Stimulated activated CD8-positive, alpha-beta memory T cell treated with anti-CD3 and anti-CD28 coated beads, Interleukin-15, amount 100 ng/mL, for 24 hours (primary cell): ENCODE measurements at regions not wholly inside any gene's neighbourhood (a gene's known extent, or its start where the extent isn't known, plus 50 kb on each side); places are given as distances from the start of the nearest gene placed in this dataset.

Experiments used
- DNase-seq: peaks from one replicate; pipeline ENCODE4 v3.0.0-alpha.2; 2020; ENCODE audit warnings: low read depth

- DNase-seq: no peak
These were observed 329.2 kb upstream of the ZMIZ1 start for GRCh38 chr10:78739444-78740053.

DNA sequence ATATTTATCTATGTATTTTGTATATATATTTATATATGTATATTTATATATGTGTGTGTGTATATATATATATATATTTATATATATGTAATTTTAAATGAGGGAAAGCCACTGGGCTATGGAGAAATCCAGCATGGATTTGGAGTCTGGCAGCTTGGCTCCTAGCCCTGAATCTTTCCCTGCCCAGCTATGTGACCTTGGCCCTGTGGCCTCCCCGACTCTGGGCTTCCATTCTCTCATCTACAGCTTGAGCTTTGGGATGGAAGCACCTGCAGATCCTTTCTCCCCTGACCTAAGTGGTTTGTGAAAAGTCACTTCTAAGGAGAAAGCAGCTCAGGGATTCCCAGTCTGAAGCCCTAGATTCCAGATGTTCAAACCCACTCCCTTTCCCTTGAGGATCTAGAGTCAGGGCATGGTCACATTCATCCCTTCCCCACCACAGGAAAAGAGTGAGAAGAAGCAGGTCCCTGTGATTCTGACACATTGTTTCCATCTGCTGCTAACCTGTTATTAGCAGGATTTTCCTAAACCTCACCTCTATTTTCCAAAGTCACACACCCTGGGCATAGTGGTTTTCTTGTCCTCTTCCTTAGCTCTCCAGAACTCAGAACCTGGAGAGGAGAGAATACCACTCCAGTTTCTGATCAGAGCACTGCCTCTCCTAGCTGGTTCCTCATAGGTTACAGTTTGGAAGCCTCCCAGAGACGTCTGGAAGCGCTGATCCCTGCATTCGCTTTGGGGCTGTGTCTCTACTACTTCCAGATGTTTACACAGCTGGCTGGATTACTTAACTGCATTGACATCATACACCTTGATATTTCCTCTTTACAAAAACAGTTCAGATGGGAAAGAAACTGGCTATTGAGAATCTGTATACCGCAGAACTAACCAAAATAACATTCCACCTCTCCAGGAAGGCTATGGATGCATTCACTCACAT is 327.5 kb upstream of the ZMIZ1 start:
- DNase-seq: no peak

DNA sequence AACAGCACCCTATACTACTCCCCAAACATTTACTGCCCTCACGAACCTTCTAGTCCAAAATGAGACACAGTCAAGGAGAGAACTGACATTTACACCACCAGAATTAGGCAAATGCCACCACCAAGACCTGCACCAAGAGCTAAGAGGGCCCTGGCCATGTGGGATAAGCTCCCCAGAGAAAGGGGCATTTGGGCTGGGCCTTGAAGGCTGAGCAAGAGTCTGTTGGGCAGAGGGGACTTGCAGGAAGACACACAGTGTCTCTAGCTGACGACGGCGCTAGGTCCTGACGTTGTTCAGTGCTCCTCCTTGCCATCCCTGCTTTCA is 326.4 kb upstream of the ZMIZ1 start:
- DNase-seq: no peak

- no peak for DNase-seq
These were observed 325.8 kb upstream of the ZMIZ1 start for GRCh38 chr10:78742730-78743615.

DNA sequence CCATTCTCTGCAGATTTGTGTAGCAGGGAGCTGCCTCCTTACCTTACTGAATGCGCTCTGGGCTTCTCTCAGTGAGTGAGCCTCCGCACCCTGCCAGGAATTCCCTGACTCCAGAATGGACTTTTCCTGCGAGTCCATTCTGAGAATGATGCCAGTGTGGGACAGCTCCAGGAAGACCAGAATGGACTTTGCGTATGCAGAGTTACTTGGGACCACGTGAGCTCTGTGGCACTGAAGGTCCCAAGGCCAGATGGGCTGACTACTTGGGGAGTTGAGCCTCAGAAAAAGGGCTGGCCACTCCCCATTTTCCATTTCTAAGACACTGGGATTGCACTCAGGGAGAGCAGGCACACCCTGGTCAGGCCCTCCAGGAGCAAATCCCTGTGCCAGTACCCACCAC is 324.7 kb upstream of the ZMIZ1 start:
- no peak for DNase-seq

GRCh38 chr10:78744491-78745090 is 324.2 kb upstream of the ZMIZ1 start:
- DNase-seq: no peak

- DNase-seq: no peak
These were observed 323.3 kb upstream of the ZMIZ1 start for GRCh38 chr10:78745441-78745840.

DNA sequence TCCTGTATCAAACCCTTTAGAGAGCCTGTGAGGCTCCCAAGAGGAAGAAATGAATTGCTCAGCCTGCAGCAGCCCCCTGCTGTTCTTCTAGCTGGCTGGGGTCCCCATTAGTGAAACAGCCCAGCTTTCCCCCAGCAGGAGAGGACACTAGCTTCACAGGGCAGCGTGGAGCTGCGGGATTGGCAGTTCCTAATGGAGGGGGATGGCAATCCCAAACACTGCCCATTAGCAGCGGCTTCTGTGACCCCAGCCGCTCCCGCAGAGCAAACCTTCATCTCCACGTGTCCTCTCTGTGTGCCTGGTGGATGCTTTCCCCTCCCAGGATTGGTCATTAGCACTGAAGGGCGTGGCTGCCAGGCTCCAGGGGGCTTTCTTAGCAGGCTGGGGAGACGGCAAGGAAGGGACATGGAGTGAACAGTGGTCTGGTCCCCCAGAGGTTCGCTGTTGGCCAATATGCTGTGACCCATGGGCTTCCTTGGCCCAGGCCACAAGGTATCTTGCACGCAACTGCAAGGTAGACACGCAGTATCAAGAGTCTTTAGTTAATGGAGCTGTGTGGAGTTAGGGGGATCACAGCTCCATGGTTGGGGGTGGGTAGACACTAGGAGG is 322.5 kb upstream of the ZMIZ1 start:
- no peak for DNase-seq

DNA sequence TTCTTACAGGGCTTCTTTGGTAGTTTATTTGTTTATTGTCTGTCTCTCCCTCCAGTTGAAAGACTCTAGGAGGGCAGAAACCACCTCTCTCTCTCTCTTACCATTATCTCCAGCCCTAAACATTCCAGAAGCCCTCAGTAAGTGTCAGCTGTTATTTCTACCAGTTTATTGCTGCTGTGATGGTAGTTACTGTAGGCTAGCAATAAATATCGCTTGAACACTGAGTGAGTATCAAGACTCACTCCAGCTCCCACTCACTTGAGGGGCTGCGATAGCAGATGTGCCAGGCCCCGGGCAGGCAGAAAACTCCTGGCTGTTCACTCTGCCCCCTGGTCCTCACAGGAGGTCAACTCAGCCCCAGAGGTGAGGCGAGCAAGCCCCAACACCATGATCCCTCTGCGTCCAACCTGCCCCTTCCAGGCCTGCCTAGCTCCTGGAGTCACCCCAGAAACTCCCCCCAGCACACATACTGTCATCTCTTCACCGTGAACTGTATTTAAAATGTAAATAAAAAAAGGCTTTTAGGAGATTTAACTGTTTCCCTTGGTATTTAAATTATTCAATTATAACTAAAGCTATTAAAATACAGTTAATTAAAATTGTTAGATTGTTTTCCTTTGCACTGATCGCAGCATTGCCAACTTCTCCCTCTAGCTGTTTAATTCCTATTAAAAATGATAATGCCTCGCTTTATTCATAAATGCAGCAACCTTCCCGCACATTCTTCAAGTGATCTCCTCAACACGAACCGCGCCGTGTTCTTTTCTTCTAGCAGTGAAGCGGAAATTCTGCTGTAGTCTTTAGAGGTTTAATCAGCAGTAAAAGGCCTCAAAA is 321.1 kb upstream of the ZMIZ1 start:
- DNase-seq: no peak

DNA sequence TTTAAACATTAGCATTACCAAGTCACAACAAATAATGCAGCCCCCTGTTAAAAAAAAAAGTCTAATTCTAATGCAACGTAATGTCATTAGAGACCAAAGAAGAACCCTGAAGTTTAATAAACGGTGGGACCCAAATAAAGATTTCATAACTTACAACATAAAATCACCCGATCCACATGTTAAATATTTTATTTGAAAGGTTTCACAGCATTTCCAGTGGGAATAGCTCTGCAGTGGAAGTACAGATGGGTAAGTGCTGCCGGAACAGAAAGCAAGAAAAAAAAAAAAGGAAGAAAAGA is 320.6 kb upstream of the ZMIZ1 start:
- no peak for DNase-seq

DNA sequence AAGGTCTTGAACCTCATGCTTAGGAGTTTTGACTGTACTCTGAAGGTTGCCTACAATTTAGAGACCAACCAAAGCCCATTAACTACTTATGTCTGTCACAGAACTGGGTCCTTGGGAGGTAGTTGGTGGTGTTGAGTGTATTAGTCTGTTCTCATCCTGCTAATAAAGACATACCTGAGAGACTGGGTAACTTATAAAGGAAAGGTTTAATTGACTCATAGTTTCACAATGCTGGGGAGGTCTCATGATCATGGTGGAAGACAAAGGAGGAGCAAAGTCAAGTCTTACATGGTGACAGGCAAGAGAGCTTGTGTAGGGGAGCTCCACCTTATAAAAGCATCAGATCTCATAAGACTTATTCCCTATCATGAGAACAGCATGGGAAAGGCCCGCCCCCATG is 319.6 kb upstream of the ZMIZ1 start:
- DNase-seq: no peak

DNA sequence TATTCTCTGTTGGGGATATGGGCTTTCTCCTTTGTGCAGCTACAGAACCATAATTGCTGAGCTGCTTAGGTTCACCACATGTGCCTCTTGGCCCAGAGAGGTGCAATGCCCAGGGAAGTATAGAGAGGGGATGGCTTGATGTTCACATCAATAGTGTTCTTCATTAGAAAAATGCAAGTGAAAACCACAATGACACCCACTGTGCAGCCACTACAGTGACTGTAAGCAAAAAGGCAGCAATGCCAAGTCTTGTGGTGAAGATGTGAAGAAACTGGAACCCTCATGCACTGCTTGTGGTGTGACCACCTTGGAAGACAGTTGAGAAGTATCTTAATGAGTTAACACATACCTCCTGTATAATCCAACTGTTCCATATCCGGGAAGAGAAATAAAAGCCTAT is 318.9 kb upstream of the ZMIZ1 start:
- DNase-seq: no peak

GRCh38 chr10:78750418-78750817 is 318.3 kb upstream of the ZMIZ1 start:
- no peak for DNase-seq

DNA sequence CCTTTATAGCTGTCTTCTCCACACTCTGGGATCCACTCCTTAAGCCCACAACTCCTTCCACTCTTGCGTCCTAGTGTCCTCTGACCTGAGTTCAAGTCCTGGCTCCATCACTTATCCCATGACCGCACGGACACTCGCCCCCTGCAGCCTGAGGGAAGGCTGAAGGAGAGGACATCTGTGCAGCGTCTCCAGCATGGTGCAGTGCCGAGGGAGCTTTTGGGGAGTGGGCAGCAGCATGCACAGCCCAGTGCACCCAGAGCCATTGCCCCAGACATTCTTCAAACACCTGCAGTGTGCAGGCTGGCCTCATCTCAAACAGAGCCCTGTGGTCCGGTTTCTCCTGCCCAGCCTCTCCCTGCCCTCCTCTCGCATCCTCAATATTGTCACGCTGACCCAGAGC is 317.1 kb upstream of the ZMIZ1 start:
- no peak for DNase-seq

DNA sequence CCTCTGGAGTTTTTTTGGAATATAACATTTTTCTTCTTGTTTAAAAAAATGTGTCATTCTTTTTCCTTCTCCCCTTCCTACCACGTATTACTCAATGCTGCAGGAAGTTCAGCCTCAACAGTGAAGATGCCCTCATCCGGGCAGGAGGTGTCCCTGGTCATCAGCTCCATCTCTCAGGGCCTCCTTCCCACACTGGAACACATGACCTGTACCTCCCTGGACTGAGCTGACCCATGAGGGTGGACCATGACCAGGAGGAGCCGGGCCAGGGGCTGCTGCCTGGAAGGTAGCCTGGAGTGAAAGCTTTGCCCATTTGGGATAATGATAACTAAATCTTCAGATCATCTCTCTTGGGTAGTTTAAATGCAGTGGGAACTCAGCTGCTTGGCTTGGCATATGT is 316.5 kb upstream of the ZMIZ1 start:
- DNase-seq: no peak

DNA sequence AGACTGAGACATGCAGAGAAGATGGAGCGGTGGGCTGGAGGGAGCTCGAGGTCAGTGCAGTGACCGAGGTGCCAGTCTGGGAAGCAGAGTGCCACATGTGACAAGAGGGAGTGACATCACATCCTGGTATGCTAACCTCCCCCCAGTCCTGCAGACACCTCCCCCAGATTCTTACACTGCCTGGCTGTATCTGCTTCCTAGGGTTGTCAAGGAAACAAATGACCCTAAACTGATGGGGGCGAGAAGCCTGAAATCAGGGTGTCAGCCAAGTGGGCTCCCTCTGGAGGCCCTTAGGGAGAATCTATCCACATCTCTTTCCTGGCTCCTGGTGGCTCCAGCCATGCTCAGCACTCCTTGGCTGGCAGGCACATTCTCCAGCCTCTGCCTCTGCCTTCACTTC is 316.1 kb upstream of the ZMIZ1 start:
- no peak for DNase-seq

- DNase-seq: no peak
These were observed 314.3 kb upstream of the ZMIZ1 start for GRCh38 chr10:78754269-78755062.

DNA sequence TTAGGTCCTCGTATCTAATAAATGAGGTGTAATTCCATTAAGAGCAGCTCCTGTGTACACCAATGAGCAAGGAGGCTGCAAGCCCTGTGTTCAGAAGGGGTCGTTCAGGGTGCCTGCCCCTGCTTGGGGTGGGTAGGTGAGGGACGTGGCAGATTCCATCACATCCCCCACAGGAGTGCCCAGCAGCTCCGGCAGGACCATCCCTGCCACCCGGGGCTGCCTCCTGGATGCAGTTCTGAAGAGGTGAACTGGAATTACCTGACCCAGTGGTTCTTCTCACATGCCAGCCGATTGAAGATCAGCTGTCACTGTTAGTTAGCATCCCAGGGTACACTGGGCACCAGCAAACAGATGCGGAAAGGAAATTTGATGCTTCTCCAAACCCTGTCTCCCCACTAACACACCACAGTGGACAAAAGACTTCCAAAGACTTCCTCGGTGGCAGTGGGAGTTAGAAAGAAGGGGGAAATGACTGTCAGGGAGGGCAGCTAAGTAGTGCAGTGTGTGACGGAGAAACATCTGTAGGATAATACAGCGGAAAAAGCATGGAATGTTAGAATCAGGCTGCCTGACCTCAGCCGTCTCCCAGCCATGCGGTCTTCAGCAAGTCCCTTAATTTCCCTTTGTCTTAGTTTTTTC is 313.6 kb upstream of the ZMIZ1 start:
- no peak for DNase-seq

GRCh38 chr10:78755877-78756455 is 312.8 kb upstream of the ZMIZ1 start:
- no peak for DNase-seq
